ENCODE measurements at regions not wholly inside any gene's neighbourhood (a gene's known extent, or its start where the extent isn't known, plus 50 kb on each side); places are given as distances from the start of the nearest gene placed in this dataset.
"Not testable (repeated sequence)": the region's sequence is repeated elsewhere in the genome, so short reads cannot be mapped to it uniquely, and the experiment has no call there.

GRCh38 chr15:24485885-24486567, 189.5 kb upstream of the NPAP1 start:
- H3K27me3 Mint-ChIP-seq (ENCODE audit: unreplicated experiment); intact Hi-C loops (cut with micrococcal nuclease; ENCODE audit: unreplicated experiment); H3K27ac Mint-ChIP-seq (ENCODE audit: unreplicated experiment); BruUV-seq (replicated peaks); DNase-seq; H3K9me3 Mint-ChIP-seq (ENCODE audit: low read depth, unreplicated experiment); CTCF ChIA-PET; H3K4me3 Mint-ChIP-seq (ENCODE audit: low read depth, unreplicated experiment); H3K4me1 Mint-ChIP-seq (ENCODE audit: low read depth, unreplicated experiment); H3K36me3 Mint-ChIP-seq (ENCODE audit: insufficient read depth, unreplicated experiment): not testable (repeated sequence)

DNA sequence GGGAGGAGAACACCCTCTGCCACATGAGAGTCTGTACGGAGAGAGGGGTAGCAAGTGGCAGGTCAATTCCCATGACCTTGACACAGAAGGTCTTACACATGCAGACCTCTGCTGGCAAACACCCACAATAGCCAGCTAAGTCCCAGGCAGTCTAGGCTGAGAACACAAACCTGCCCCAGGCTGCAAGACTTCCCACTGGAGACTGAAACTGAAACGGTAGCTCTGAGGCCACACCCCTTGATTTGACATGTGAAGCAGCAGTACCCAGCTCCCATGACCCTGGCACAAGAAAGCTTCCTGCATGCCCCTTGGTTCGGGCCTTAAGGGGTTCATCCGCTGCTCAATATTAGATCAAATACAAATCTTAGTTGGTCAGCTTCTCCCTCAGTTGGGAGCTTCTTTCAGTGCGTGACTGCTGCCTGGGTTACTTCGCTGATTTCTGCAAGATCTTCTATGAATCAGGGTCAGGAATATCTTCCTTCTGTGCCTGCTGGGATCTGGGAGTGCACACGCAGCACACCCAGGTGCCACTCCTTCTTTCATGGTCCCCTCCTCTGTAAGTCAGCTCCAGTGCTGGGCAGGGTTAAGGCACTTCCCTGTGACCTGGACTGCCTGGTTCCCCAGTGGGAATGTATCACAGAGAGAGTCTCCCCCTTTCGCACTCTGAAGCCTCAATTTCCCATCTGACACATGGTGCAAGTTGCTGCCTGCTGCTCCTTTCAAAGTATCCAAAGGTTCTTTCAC, 187.2 kb upstream of the NPAP1 start:
- BruUV-seq (replicated peaks), result not testable (repeated sequence)

DNA sequence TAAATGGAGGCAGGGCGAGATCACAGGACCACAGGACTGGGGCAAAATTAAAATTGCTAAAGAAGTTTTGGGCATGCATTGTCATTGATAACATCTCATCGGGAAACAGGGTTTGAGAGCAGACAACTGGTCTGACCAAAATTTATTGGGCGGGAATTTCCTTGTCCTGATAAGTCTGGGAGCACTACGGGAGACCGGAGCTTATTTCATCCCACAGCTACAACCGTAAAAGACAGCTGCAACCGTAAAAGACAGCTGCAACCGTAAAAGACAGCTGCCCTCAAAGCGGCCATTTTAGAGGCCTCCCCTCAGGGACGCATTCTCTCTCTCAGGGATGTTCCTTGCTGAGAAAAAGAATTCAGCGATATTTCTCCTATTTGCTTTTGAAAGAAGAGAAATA, 170.4 kb upstream of the NPAP1 start:
- BruUV-seq (replicated peaks); CTCF ChIA-PET; DNase-seq; H3K4me3 Mint-ChIP-seq (ENCODE audit: low read depth, unreplicated experiment); H3K36me3 Mint-ChIP-seq (ENCODE audit: insufficient read depth, unreplicated experiment); intact Hi-C loops (cut with micrococcal nuclease; ENCODE audit: unreplicated experiment); H3K4me1 Mint-ChIP-seq (ENCODE audit: low read depth, unreplicated experiment); H3K9me3 Mint-ChIP-seq (ENCODE audit: low read depth, unreplicated experiment); H3K27ac Mint-ChIP-seq (ENCODE audit: unreplicated experiment); H3K27me3 Mint-ChIP-seq (ENCODE audit: unreplicated experiment): not testable (repeated sequence)

More for the DNA sequence above, 187.2 kb upstream of the NPAP1 start:
- H3K27ac Mint-ChIP-seq (ENCODE audit: unreplicated experiment); H3K9me3 Mint-ChIP-seq (ENCODE audit: low read depth, unreplicated experiment); intact Hi-C loops (cut with micrococcal nuclease; ENCODE audit: unreplicated experiment); DNase-seq; H3K4me1 Mint-ChIP-seq (ENCODE audit: low read depth, unreplicated experiment); H3K4me3 Mint-ChIP-seq (ENCODE audit: low read depth, unreplicated experiment); H3K36me3 Mint-ChIP-seq (ENCODE audit: insufficient read depth, unreplicated experiment); H3K27me3 Mint-ChIP-seq (ENCODE audit: unreplicated experiment); CTCF ChIA-PET: not testable (repeated sequence)

- H3K4me1 Mint-ChIP-seq (ENCODE audit: low read depth, unreplicated experiment); intact Hi-C loops (cut with micrococcal nuclease; ENCODE audit: unreplicated experiment); H3K27ac Mint-ChIP-seq (ENCODE audit: unreplicated experiment); H3K27me3 Mint-ChIP-seq (ENCODE audit: unreplicated experiment); H3K9me3 Mint-ChIP-seq (ENCODE audit: low read depth, unreplicated experiment); H3K4me3 Mint-ChIP-seq (ENCODE audit: low read depth, unreplicated experiment); H3K36me3 Mint-ChIP-seq (ENCODE audit: insufficient read depth, unreplicated experiment); BruUV-seq (replicated peaks); CTCF ChIA-PET; DNase-seq: not testable (repeated sequence)
Observed at GRCh38 chr15:24509714-24510113, 165.9 kb upstream of the NPAP1 start.

DNA sequence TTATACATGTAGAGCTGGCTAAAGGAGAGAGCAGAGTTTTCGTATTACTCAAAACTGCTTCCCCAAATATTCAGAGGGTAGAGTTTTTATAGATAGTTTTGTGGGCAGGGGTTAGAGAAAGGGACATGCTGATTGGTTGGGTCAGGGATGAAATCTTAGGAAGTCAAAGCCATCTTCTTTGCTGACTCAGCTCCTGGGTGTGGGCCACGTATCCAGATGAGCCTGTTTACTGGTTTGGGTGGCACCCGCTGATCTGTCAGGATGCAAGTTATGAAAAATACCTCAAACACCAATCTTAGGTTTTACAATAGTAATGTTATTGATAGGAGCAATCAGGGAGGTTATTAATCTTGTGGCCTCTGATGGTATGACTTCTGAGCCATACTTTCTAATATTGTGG, 164.0 kb upstream of the NPAP1 start:
- H3K27me3 Mint-ChIP-seq (ENCODE audit: unreplicated experiment); DNase-seq; intact Hi-C loops (cut with micrococcal nuclease; ENCODE audit: unreplicated experiment); H3K9me3 Mint-ChIP-seq (ENCODE audit: low read depth, unreplicated experiment); H3K36me3 Mint-ChIP-seq (ENCODE audit: insufficient read depth, unreplicated experiment); H3K4me1 Mint-ChIP-seq (ENCODE audit: low read depth, unreplicated experiment); BruUV-seq (replicated peaks); CTCF ChIA-PET; H3K27ac Mint-ChIP-seq (ENCODE audit: unreplicated experiment); H3K4me3 Mint-ChIP-seq (ENCODE audit: low read depth, unreplicated experiment): not testable (repeated sequence)

GRCh38 chr15:24518772-24519171, 156.8 kb upstream of the NPAP1 start:
- H3K36me3 Mint-ChIP-seq (ENCODE audit: insufficient read depth, unreplicated experiment); DNase-seq; H3K9me3 Mint-ChIP-seq (ENCODE audit: low read depth, unreplicated experiment); H3K27ac Mint-ChIP-seq (ENCODE audit: unreplicated experiment); H3K4me3 Mint-ChIP-seq (ENCODE audit: low read depth, unreplicated experiment); H3K4me1 Mint-ChIP-seq (ENCODE audit: low read depth, unreplicated experiment); BruUV-seq (replicated peaks); intact Hi-C loops (cut with micrococcal nuclease; ENCODE audit: unreplicated experiment); CTCF ChIA-PET; H3K27me3 Mint-ChIP-seq (ENCODE audit: unreplicated experiment): not testable (repeated sequence)

GRCh38 chr15:24531235-24531634, 144.3 kb upstream of the NPAP1 start:
- H3K27me3 Mint-ChIP-seq (ENCODE audit: unreplicated experiment); H3K36me3 Mint-ChIP-seq (ENCODE audit: insufficient read depth, unreplicated experiment); H3K27ac Mint-ChIP-seq (ENCODE audit: unreplicated experiment); H3K9me3 Mint-ChIP-seq (ENCODE audit: low read depth, unreplicated experiment); CTCF ChIA-PET; H3K4me3 Mint-ChIP-seq (ENCODE audit: low read depth, unreplicated experiment); intact Hi-C loops (cut with micrococcal nuclease; ENCODE audit: unreplicated experiment); BruUV-seq (replicated peaks); H3K4me1 Mint-ChIP-seq (ENCODE audit: low read depth, unreplicated experiment); DNase-seq: not testable (repeated sequence)

GRCh38 chr15:24534032-24534431, 141.5 kb upstream of the NPAP1 start:
- H3K36me3 Mint-ChIP-seq (ENCODE audit: insufficient read depth, unreplicated experiment); DNase-seq; BruUV-seq (replicated peaks); CTCF ChIA-PET; H3K27ac Mint-ChIP-seq (ENCODE audit: unreplicated experiment); H3K4me1 Mint-ChIP-seq (ENCODE audit: low read depth, unreplicated experiment); H3K9me3 Mint-ChIP-seq (ENCODE audit: low read depth, unreplicated experiment); intact Hi-C loops (cut with micrococcal nuclease; ENCODE audit: unreplicated experiment); H3K27me3 Mint-ChIP-seq (ENCODE audit: unreplicated experiment); H3K4me3 Mint-ChIP-seq (ENCODE audit: low read depth, unreplicated experiment): not testable (repeated sequence)

DNA sequence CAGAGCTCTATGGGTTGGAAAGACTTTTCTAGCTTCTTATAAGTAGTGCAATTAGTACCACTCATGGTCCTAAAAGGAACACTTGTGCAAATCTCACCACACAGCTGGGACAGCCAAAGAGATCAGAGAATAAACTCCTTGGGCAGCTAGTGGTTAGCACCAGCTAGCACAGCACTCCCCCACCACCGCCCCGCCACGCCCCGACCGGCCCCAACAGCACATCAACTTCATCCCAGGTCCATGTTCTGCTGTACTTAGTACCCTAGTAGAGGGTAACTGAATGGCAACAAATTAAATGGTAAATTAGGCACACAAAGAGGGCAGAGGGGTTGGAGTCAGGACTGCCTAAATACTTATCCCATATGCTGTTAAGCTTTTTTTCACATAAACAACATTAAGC, 118.3 kb upstream of the NPAP1 start:
- H3K27me3 Mint-ChIP-seq (ENCODE audit: unreplicated experiment); DNase-seq; H3K4me1 Mint-ChIP-seq (ENCODE audit: low read depth, unreplicated experiment); H3K9me3 Mint-ChIP-seq (ENCODE audit: low read depth, unreplicated experiment); H3K36me3 Mint-ChIP-seq (ENCODE audit: insufficient read depth, unreplicated experiment); CTCF ChIA-PET; H3K4me3 Mint-ChIP-seq (ENCODE audit: low read depth, unreplicated experiment); intact Hi-C loops (cut with micrococcal nuclease; ENCODE audit: unreplicated experiment); H3K27ac Mint-ChIP-seq (ENCODE audit: unreplicated experiment); BruUV-seq (replicated peaks): not testable (repeated sequence)

Measured in Calu3 (cell line).